GM18505 (cell line): ENCODE measurements at regions not wholly inside any gene's neighbourhood (a gene's known extent, or its start where the extent isn't known, plus 50 kb on each side); places are given as distances from the start of the nearest gene placed in this dataset.

Experiments
- ATAC-seq: cut with Tn5 transposase; IDR thresholded peaks from one replicate; pipeline ENCODE4 v1.9.1; 2021; ENCODE audit not compliant: unreplicated experiment
- POLR2A ChIP-seq: IDR thresholded peaks from 4 replicates; pipeline ENCODE4 v1.6.1; 2011; ENCODE audit warnings: borderline replicate concordance; ENCODE audit not compliant: insufficient read depth, insufficient read length; ENCODE audit errors: extremely low read depth

DNA sequence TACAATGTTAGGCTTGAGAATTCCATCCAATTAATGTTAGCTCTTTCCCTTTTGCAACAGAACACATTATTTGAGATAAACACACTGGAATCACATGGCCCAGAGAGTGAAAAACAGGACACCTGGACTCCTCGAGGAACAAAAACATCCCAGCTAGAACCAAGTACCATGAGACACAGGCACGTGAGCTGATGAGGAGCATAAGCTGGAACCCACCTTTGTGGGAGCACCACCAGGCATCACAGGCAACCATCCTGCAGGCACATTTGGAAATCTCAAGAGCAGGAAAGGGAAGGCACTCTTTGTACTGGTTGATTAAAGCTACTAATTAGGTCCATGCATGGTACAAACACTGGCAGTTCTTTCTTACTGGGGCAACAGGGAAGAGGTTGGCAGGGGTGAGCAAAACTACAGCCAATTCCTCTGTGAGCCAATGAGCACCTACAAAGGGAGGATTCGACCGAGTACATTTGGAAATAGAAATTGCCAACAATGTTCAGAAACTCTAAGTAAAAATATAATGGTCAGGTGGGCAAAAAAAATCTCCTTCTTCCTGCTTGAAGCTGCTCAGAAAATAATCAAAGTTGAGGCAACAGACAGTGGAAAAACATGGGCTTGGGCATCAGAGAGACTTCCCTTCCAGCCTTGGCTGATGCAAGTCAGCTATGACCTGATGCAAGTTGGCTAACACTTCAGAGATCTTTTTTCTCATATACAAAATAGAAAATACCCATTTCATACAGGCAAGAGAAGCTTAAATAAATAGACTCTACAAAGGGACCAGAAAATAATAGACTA is 216.7 kb downstream of the NUAK1 start:
- ATAC-seq, result no peak
- no peak for TF ChIP-seq POLR2A

DNA sequence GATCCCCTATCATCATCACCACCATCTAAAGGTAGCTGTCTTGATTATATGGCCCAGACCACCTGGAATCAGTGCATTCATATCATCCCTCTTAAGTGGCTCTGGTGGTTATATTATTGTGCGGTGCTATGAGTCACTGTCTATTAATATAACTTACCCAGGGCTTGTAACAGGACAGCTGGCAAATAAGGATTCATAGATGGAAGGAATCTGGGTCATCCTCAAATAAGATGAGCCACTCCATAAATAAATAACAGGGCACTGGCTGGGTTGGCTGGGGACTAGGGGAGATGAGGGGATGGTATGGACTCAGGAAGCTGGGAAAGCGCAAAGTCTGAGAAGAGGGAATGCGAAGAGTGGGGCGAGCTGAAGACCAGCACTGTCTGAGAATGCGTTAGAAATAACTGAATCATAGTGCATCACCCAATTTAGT is 216.1 kb downstream of the NUAK1 start:
- ATAC-seq, result no peak
- no peak for TF ChIP-seq POLR2A

DNA sequence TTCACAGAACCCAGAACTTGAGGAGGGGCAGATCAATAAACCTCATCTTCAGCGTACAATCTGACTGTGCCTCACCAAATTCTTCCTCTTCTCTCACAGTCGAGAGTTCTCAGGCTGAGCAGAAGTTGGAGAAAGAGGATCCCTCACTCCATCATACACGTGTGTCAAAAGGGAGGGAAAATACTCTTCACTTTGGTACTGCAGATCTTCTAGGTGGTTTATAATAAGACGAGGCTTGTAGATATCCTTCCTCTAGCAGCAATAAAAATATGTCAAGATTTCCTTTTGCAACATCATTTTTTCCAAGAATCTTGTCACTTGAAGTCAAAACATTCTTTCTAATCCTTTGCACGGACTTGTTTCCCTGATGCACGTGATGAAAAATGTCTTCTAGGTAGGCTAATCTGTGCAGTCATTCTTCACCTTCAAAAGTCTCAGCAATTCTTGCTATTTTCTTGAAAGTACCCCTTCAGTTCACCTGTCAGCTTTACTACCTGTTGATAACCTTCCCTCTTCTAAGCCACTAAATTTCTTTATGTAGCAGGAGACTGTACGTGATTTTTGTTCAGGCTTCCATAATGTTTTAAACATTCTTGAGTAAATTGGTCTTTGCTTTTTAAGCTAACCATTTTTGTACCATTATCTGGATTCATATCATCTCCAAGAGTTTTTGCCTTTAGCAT is 214.1 kb downstream of the NUAK1 start:
- no peak for ATAC-seq
- TF ChIP-seq POLR2A, result no peak

GRCh38 chr12:105927564-105927963 is 211.2 kb downstream of the NUAK1 start:
- no peak for TF ChIP-seq POLR2A
- ATAC-seq, result no peak

- ATAC-seq, result no peak
- no peak for TF ChIP-seq POLR2A
Observed at GRCh38 chr12:105928436-105928835, 210.3 kb downstream of the NUAK1 start.

DNA sequence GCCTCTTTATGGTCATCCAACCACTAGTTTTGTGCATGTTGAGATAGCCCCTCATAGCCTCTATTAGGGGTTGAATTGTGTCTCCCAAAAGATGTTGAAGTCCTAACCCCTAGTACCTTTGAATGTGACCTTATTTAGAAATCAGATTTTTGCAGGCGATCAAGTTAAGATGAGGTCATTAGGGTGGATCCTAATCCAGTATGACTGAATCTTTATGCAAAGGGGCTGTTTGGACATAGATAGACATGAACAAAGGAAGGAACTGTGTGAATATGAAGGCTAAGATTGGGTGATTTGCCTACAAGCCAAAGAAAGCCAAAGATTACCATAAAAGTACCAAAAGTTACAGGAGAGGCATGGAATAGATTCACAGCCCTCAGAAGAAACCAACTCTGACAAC is 209.6 kb downstream of the NUAK1 start:
- TF ChIP-seq POLR2A, result no peak

GRCh38 chr12:105930557-105931503 is 207.9 kb downstream of the NUAK1 start:
- no peak for TF ChIP-seq POLR2A
- ATAC-seq, result no peak

More for the DNA sequence above, 209.6 kb downstream of the NUAK1 start:
- ATAC-seq, result no peak

DNA sequence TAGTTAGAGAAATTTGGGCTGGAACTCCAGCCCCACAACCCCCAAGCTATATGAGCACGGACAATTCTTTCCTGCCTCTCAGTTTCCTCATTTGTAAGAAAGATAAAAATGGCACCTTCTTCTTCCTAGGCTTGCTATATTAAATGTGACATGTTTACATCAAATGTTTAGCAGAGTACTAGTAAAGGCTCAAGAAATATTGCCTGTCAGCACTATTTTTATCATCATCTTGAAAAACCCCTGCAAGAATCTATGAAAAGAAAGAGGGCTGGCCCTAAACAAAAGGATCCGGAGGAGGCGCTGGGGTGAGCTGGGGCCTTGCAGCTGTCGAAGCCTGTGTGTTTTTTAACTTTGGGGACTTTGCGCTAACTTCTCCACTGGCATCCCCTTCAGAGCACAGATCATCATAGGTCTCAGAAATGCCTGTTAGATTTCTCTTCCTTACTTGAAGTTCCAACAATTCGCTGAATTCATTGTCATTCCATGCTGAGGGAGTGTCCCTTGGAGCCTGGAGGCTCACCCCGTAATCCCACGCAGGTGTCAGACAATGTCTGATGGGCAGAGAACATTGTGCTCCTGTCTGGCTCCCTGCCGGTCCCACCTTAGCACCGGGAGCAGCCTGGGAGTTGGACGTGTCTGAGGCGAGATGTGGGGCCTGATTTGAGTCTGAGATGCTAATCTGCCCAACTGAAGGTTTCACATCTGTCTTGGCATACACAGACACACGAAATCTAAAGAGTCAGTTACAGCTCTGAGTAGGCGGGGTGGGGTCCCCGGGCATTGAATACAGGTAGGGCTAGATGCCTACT is 206.8 kb downstream of the NUAK1 start:
- no peak for TF ChIP-seq POLR2A
- no peak for ATAC-seq

GRCh38 chr12:105933671-105934665 is 204.8 kb downstream of the NUAK1 start:
- TF ChIP-seq POLR2A, result no peak
- no peak for ATAC-seq

- no peak for ATAC-seq
- TF ChIP-seq POLR2A, result no peak
Observed at GRCh38 chr12:105935106-105935505, 203.6 kb downstream of the NUAK1 start.

GRCh38 chr12:105935981-105936380 is 202.8 kb downstream of the NUAK1 start:
- ATAC-seq, result no peak
- TF ChIP-seq POLR2A, result no peak
